ENCODE measurements at regions not wholly inside any gene's neighbourhood (a gene's known extent, or its start where the extent isn't known, plus 50 kb on each side); places are given as distances from the start of the nearest gene placed in this dataset.

DNA sequence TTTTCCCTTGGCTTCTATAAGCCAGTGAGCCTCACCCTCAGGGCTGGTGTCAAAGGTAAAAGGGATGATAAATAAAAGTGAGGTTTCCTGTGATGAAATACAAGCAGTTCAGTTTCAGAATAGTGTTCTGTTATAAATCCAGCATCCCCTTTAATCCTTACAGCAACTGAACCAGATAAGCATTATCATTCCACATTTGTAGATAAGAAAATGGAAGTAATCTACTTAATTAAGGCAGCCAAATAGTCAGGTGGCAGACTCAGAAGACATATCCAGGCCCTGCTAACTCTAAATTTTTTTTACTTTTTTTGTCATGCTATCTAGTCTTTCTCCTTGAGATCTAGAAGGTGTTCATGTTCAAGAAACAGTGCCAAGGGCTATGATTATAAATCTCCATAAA, 99.4 kb upstream of the SOX21 start:
- TF ChIP-seq POLR2AphosphoS5 (IDR thresholded peaks at IDR 0.05), result no peak
- no peak for TF ChIP-seq POLR2A (IDR thresholded peaks at IDR 0.05)

Measured in gastroesophageal sphincter (tissue), 2 donors.